ENCODE measurements at regions not wholly inside any gene's neighbourhood (a gene's known extent, or its start where the extent isn't known, plus 50 kb on each side); places are given as distances from the start of the nearest gene placed in this dataset.

DNA sequence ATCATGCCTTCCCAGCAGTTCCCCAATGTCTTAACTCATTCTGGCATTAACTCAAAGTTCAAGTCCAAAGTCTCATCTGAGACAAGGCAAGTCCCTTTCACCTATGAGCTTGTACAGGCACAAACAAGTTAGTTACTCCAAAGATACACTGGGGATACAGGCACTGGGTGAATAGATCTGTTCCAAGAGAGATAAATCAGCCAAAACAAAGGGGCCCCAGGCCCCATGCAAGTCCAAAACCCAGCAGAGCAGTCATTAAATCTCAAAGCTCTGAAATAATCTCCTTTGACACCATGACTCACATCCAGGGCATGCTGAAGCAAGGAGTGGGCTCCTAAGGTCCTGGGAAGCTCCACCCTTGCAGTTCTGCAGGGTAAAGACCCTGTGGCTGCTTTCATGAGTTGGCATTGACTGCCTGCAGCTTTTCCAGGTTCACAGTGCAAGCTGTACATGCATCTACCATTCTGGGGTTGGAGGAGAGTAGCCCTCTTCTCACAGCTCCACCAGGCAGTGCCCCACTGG is 332.2 kb upstream of the KIF2B start:
- TF ChIP-seq POLR2G (IDR thresholded peaks at IDR 0.05; ENCODE audit: low read depth, low read length) (no peak), CHCHD3 (CRISPR knock-in tag; IDR thresholded peaks at IDR 0.05) (no peak), ELF1 (CRISPR knock-in tag; IDR thresholded peaks at IDR 0.05) (no peak), ZNF292 (CRISPR knock-in tag; IDR thresholded peaks at IDR 0.05; ENCODE audit: borderline replicate concordance, low read depth) (no peak), ZFYVE20 (CRISPR knock-in tag; IDR thresholded peaks at IDR 0.05; ENCODE audit: borderline replicate concordance, low read depth) (no peak), POLR2A (IDR thresholded peaks at IDR 0.05; ENCODE audit: insufficient read depth in 1 of 2, low read depth in 2 of 2, low read length in 2 of 2) (no peak)
- TF ChIP-seq, protein P1, sequence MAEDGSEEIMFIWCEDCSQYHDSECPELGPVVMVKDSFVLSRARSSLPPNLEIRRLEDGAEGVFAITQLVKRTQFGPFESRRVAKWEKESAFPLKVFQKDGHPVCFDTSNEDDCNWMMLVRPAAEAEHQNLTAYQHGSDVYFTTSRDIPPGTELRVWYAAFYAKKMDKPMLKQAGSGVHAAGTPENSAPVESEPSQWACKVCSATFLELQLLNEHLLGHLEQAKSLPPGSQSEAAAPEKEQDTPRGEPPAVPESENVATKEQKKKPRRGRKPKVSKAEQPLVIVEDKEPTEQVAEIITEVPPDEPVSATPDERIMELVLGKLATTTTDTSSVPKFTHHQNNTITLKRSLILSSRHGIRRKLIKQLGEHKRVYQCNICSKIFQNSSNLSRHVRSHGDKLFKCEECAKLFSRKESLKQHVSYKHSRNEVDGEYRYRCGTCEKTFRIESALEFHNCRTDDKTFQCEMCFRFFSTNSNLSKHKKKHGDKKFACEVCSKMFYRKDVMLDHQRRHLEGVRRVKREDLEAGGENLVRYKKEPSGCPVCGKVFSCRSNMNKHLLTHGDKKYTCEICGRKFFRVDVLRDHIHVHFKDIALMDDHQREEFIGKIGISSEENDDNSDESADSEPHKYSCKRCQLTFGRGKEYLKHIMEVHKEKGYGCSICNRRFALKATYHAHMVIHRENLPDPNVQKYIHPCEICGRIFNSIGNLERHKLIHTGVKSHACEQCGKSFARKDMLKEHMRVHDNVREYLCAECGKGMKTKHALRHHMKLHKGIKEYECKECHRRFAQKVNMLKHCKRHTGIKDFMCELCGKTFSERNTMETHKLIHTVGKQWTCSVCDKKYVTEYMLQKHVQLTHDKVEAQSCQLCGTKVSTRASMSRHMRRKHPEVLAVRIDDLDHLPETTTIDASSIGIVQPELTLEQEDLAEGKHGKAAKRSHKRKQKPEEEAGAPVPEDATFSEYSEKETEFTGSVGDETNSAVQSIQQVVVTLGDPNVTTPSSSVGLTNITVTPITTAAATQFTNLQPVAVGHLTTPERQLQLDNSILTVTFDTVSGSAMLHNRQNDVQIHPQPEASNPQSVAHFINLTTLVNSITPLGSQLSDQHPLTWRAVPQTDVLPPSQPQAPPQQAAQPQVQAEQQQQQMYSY (CRISPR knock-in tag; IDR thresholded peaks at IDR 0.05) = no peak
- TF ChIP-seq, protein P2, sequence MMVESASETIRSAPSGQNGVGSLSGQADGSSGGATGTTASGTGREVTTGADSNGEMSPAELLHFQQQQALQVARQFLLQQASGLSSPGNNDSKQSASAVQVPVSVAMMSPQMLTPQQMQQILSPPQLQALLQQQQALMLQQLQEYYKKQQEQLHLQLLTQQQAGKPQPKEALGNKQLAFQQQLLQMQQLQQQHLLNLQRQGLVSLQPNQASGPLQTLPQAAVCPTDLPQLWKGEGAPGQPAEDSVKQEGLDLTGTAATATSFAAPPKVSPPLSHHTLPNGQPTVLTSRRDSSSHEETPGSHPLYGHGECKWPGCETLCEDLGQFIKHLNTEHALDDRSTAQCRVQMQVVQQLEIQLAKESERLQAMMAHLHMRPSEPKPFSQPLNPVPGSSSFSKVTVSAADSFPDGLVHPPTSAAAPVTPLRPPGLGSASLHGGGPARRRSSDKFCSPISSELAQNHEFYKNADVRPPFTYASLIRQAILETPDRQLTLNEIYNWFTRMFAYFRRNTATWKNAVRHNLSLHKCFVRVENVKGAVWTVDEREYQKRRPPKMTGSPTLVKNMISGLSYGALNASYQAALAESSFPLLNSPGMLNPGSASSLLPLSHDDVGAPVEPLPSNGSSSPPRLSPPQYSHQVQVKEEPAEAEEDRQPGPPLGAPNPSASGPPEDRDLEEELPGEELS (CRISPR knock-in tag; IDR thresholded peaks at IDR 0.05) = no peak
- TF ChIP-seq, protein P3, sequence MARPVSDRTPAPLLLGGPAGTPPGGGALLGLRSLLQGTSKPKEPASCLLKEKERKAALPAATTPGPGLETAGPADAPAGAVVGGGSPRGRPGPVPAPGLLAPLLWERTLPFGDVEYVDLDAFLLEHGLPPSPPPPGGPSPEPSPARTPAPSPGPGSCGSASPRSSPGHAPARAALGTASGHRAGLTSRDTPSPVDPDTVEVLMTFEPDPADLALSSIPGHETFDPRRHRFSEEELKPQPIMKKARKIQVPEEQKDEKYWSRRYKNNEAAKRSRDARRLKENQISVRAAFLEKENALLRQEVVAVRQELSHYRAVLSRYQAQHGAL (CRISPR knock-in tag; IDR thresholded peaks at IDR 0.05; ENCODE audit: not compliant biosample characterization) = no peak

Data from HepG2 (cell line).